Ovary (tissue), 3 donors: ENCODE measurements at regions not wholly inside any gene's neighbourhood (a gene's known extent, or its start where the extent isn't known, plus 50 kb on each side); places are given as distances from the start of the nearest gene placed in this dataset.

Experiments used
- CTCF ChIP-seq, 3 donors: fragments of 450-650 bp in 2 of 3; fragments of 200-600 bp in 1 of 3; IDR thresholded peaks; one replicate each; pipeline versions ENCODE4 v1.5.1 to v1.8.0; 2016 to 2022; ENCODE audit warnings: antibody characterized with exemption in 3 of 3, mild to moderate bottlenecking in 1 of 3
- EP300 ChIP-seq: sonication (generic); formaldehyde crosslinking; IDR thresholded peaks from one replicate; pipeline ENCODE4 v1.6.1; 2017; ENCODE audit warnings: antibody characterized with exemption
- POLR2A ChIP-seq: fragments of 450-650 bp; IDR thresholded peaks from one replicate; pipeline ENCODE4 v1.6.1; 2017; ENCODE audit warnings: antibody characterized with exemption, mild to moderate bottlenecking, moderate library complexity
- donor health status: DM: no; HTN: no; CAD: no.

GRCh38 chr12:131380220-131380964 is 330.5 kb upstream of the SFSWAP start:
- TF ChIP-seq POLR2A (no peak), CTCF (IDR thresholded peaks at IDR 0.05) (no peak), EP300 (no peak)
